ENCODE measurements at regions not wholly inside any gene's neighbourhood (a gene's known extent, or its start where the extent isn't known, plus 50 kb on each side); places are given as distances from the start of the nearest gene placed in this dataset.

GRCh38 chr5:117055517-117055916, 480.9 kb upstream of the SEMA6A start:
- no peaks in the 10 kb centered on the region for H3K9me3 ChIP-seq (ENCODE audit: insufficient read depth, low read length)

DNA sequence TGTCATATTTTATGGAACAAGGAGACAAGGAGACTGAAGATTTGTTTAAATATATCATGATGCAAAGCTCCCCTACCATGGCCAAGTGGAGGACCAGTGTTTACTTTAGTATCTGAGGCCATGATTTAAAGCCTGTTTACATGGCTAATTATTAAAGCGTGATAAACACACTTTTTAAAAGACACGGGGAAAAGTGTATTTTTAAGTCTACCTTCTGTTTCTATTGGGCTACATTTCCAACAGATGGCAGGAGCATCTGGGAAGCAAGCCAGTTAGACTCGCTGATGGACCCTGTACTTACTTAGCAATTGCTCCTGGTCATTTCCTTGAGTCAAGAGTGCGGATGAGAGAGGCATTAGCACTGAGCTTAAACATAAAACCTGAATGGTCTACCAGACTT, 480.3 kb upstream of the SEMA6A start:
- TF ChIP-seq YY1 (IDR thresholded peaks at IDR 0.05; ENCODE audit: insufficient read depth, insufficient read length) (no peak), SUZ12 (IDR thresholded peaks at IDR 0.05; ENCODE audit: extremely low read depth, insufficient read depth, insufficient read length) (no peak), ZNF274 (IDR thresholded peaks at IDR 0.05; ENCODE audit: low read depth, low read length) (no peak)
- Histone ChIP-seq H3K36me3 (ENCODE audit: insufficient read depth, insufficient read length, low read length) (no peaks in the 10 kb centered on the region), H3K9me3 (ENCODE audit: insufficient read depth, low read length) (no peaks in the 10 kb centered on the region), H3K9ac (ENCODE audit: insufficient read length, low read depth) (no peak overlapping the region), H3K4me1 (ENCODE audit: insufficient read depth, insufficient read length) (no peaks in the 10 kb centered on the region), H3K27me3 (ENCODE audit: insufficient read depth, insufficient read length) (no peaks in the 10 kb centered on the region), H3K4me3 (ENCODE audit: insufficient read length, low read depth) (no peak overlapping the region)
- no peak for DNase-seq (ENCODE audit: low read depth, low spot score)

More at GRCh38 chr5:117055517-117055916, 480.9 kb upstream of the SEMA6A start:
- Histone ChIP-seq H3K27me3 (ENCODE audit: insufficient read depth, insufficient read length) (no peaks in the 10 kb centered on the region), H3K36me3 (ENCODE audit: insufficient read depth, insufficient read length, low read length) (no peaks in the 10 kb centered on the region), H3K4me1 (ENCODE audit: insufficient read depth, insufficient read length) (no peaks in the 10 kb centered on the region), H3K4me3 (ENCODE audit: insufficient read length, low read depth) (no peak overlapping the region), H3K9ac (ENCODE audit: insufficient read length, low read depth) (no peak overlapping the region)
- no peak for DNase-seq (ENCODE audit: low read depth, low spot score)
- TF ChIP-seq SUZ12 (IDR thresholded peaks at IDR 0.05; ENCODE audit: extremely low read depth, insufficient read depth, insufficient read length): no peak
- TF ChIP-seq ZNF274 (IDR thresholded peaks at IDR 0.05; ENCODE audit: low read depth, low read length): no peak
- TF ChIP-seq YY1 (IDR thresholded peaks at IDR 0.05; ENCODE audit: insufficient read depth, insufficient read length): no peak

- no peaks in the 10 kb centered on the region for H3K36me3 ChIP-seq (ENCODE audit: insufficient read depth, insufficient read length, low read length)
- no peaks in the 10 kb centered on the region for H3K27me3 ChIP-seq (ENCODE audit: insufficient read depth, insufficient read length)
- TF ChIP-seq YY1 (IDR thresholded peaks at IDR 0.05; ENCODE audit: insufficient read depth, insufficient read length) (no peak), SUZ12 (IDR thresholded peaks at IDR 0.05; ENCODE audit: extremely low read depth, insufficient read depth, insufficient read length) (no peak), ZNF274 (IDR thresholded peaks at IDR 0.05; ENCODE audit: low read depth, low read length) (no peak)
- DNase-seq (ENCODE audit: low read depth, low spot score): no peak
- no peak overlapping the region for H3K4me3 ChIP-seq (ENCODE audit: insufficient read length, low read depth)
- H3K9ac ChIP-seq (ENCODE audit: insufficient read length, low read depth): no peak overlapping the region
- H3K9me3 ChIP-seq (ENCODE audit: insufficient read depth, low read length): no peaks in the 10 kb centered on the region
- no peaks in the 10 kb centered on the region for H3K4me1 ChIP-seq (ENCODE audit: insufficient read depth, insufficient read length)
Observed at GRCh38 chr5:117054141-117054540, 479.5 kb upstream of the SEMA6A start.

DNA sequence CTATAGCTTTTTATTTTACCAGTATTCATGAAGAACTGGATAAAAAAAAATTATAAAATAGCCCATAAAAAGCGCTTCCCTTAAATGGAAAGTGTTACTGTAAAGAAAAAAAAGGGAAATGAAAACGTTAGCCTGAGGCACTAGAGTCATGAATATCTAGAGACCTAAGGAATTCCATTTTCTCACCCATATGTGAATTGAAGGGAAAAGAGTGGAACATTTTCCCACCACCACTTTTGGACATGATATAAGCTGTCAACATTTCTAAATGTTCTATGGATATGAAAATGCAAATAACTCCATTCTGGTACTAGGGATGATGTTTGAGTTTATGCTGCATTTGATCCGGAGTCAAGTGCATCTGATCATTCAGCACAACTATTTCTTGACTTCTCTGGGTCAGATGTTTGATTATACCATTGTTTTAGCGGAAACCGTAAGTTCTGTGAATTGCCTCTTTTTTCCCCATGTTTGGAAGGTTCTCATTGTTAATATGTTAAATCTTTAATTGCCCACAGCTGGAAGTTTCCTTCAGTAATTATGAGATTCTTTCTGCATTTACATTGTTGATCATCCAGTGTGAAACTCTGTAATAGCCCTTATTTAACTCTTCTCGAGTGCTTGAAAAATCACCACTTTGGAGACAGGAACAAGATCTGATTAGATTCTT, 467.4 kb upstream of the SEMA6A start:
- Histone ChIP-seq H3K4me1 (ENCODE audit: insufficient read depth, insufficient read length) (peaks cover 7% of the 10 kb centered on the region), H3K27me3 (ENCODE audit: insufficient read depth, insufficient read length) (no peaks in the 10 kb centered on the region), H3K9ac (ENCODE audit: insufficient read length, low read depth) (no peak overlapping the region), H3K36me3 (ENCODE audit: insufficient read depth, insufficient read length, low read length) (no peaks in the 10 kb centered on the region), H3K4me3 (ENCODE audit: insufficient read length, low read depth) (no peak overlapping the region), H3K9me3 (ENCODE audit: insufficient read depth, low read length) (0 out of 2 replicates have a peak, but pooled peaks cover 3% of the 10 kb centered on the region)
- DNase-seq (ENCODE audit: low read depth, low spot score): peak; percentile 38
- no peak for TF ChIP-seq ZNF274 (IDR thresholded peaks at IDR 0.05; ENCODE audit: low read depth, low read length)
- no peak for TF ChIP-seq SUZ12 (IDR thresholded peaks at IDR 0.05; ENCODE audit: extremely low read depth, insufficient read depth, insufficient read length)
- no peak for TF ChIP-seq YY1 (IDR thresholded peaks at IDR 0.05; ENCODE audit: insufficient read depth, insufficient read length)

DNA sequence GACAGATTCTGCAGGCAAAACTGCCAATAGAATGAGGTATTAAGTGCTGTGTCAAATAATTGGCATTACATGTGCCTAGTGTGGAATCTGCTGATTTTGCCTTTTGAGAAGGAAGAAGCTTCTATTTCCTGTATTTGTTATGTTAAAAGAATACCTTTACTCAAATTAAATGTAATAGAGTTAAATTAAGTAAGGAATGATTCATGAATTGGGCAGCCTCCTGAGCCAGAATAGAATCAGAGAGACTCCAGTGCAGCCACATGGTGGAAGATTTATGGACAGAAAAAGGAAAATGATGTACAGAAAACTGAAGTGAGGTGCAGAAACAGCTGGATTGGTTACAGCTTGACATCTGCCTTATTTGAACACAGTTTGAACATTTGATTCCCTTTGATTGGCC, 464.4 kb upstream of the SEMA6A start:
- DNase-seq (ENCODE audit: low read depth, low spot score): no peak
- Histone ChIP-seq H3K4me3 (ENCODE audit: insufficient read length, low read depth) (no peak overlapping the region), H3K36me3 (ENCODE audit: insufficient read depth, insufficient read length, low read length) (no peaks in the 10 kb centered on the region), H3K9ac (ENCODE audit: insufficient read length, low read depth) (no peak overlapping the region), H3K9me3 (ENCODE audit: insufficient read depth, low read length) (0 out of 2 replicates have a peak, but pooled peaks cover 3% of the 10 kb centered on the region), H3K27me3 (ENCODE audit: insufficient read depth, insufficient read length) (no peaks in the 10 kb centered on the region), H3K4me1 (ENCODE audit: insufficient read depth, insufficient read length) (peaks cover 2% of the 10 kb centered on the region)
- TF ChIP-seq ZNF274 (IDR thresholded peaks at IDR 0.05; ENCODE audit: low read depth, low read length): no peak
- no peak for TF ChIP-seq YY1 (IDR thresholded peaks at IDR 0.05; ENCODE audit: insufficient read depth, insufficient read length)
- no peak for TF ChIP-seq SUZ12 (IDR thresholded peaks at IDR 0.05; ENCODE audit: extremely low read depth, insufficient read depth, insufficient read length)

GRCh38 chr5:117027384-117027783, 452.8 kb upstream of the SEMA6A start:
- Histone ChIP-seq H3K27me3 (ENCODE audit: insufficient read depth, insufficient read length) (no peaks in the 10 kb centered on the region), H3K4me3 (ENCODE audit: insufficient read length, low read depth) (no peak overlapping the region), H3K9ac (ENCODE audit: insufficient read length, low read depth) (no peak overlapping the region), H3K4me1 (ENCODE audit: insufficient read depth, insufficient read length) (no peaks in the 10 kb centered on the region), H3K36me3 (ENCODE audit: insufficient read depth, insufficient read length, low read length) (no peaks in the 10 kb centered on the region), H3K9me3 (ENCODE audit: insufficient read depth, low read length) (no peaks in the 10 kb centered on the region)
- TF ChIP-seq ZNF274 (IDR thresholded peaks at IDR 0.05; ENCODE audit: low read depth, low read length): no peak
- no peak for TF ChIP-seq YY1 (IDR thresholded peaks at IDR 0.05; ENCODE audit: insufficient read depth, insufficient read length)
- TF ChIP-seq SUZ12 (IDR thresholded peaks at IDR 0.05; ENCODE audit: extremely low read depth, insufficient read depth, insufficient read length): no peak
- no peak for DNase-seq (ENCODE audit: low read depth, low spot score)

DNA sequence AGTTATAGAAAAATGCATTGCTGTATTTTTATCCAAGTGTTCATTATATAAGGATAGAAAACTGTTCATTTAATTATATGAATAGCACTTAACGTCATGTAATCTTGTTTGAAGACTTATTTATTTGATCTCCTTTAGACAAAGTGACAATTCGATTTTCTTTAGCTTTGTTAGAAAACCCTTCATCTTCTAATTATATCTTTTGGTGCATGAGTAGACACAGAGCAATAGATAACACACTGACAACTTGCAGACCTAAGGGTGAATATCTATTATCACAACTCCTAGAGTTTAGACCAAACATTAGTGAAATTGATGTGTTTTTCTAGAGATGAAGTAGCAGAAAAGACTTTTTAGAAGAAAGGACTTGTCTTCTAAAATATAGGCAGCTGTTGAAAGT, 446.4 kb upstream of the SEMA6A start:
- no peak overlapping the region for H3K9ac ChIP-seq (ENCODE audit: insufficient read length, low read depth)
- no peaks in the 10 kb centered on the region for H3K9me3 ChIP-seq (ENCODE audit: insufficient read depth, low read length)
- H3K36me3 ChIP-seq (ENCODE audit: insufficient read depth, insufficient read length, low read length): no peaks in the 10 kb centered on the region
- H3K4me3 ChIP-seq (ENCODE audit: insufficient read length, low read depth): no peak overlapping the region
- no peaks in the 10 kb centered on the region for H3K27me3 ChIP-seq (ENCODE audit: insufficient read depth, insufficient read length)
- no peak for TF ChIP-seq ZNF274 (IDR thresholded peaks at IDR 0.05; ENCODE audit: low read depth, low read length)
- TF ChIP-seq YY1 (IDR thresholded peaks at IDR 0.05; ENCODE audit: insufficient read depth, insufficient read length): no peak
- no peak for TF ChIP-seq SUZ12 (IDR thresholded peaks at IDR 0.05; ENCODE audit: extremely low read depth, insufficient read depth, insufficient read length)
- no peak for DNase-seq (ENCODE audit: low read depth, low spot score)
- no peaks in the 10 kb centered on the region for H3K4me1 ChIP-seq (ENCODE audit: insufficient read depth, insufficient read length)

Data from NT2/D1 (cell line).